SK-N-MC (cell line): ENCODE measurements at regions not wholly inside any gene's neighbourhood (a gene's known extent, or its start where the extent isn't known, plus 50 kb on each side); places are given as distances from the start of the nearest gene placed in this dataset.

Experiments used
- DNase-seq: peaks from one replicate; pipeline ENCODE4 v3.0.0-alpha.2; 2011; ENCODE audit warnings: low read depth, low spot score
- H3K27ac ChIP-seq: fragments of 200-600 bp; sonication (generic); 2 replicates; pipeline ENCODE4 v1.5.1; 2016; ENCODE audit warnings: mixed run types
- H3K36me3 ChIP-seq: fragments of 200-600 bp; sonication (generic); 2 replicates; pipeline ENCODE4 v1.6.1; 2017; ENCODE audit warnings: antibody characterized with exemption, low read length, mixed read lengths; ENCODE audit not compliant: insufficient read depth
- H3K4me3 ChIP-seq: fragments of 200-600 bp; sonication (generic); 2 replicates; pipeline ENCODE4 v1.5.1; 2016
- H3K9ac ChIP-seq: fragments of 200-600 bp; sonication (generic); 2 replicates; pipeline ENCODE4 v1.8.0; 2017; ENCODE audit warnings: mixed run types, mixed read lengths; ENCODE audit not compliant: insufficient read length
- H3K9me3 ChIP-seq: fragments of 200-600 bp; sonication (generic); 2 replicates; pipeline ENCODE4 v1.6.1; 2017; ENCODE audit warnings: low read depth, mild to moderate bottlenecking, antibody characterized with exemption, low read length, moderate library complexity, mixed read lengths
- EZH2 ChIP-seq: fragments of 200-600 bp; sonication (generic); IDR thresholded peaks from one replicate; pipeline ENCODE4 v1.6.1; 2017; ENCODE audit warnings: antibody characterized with exemption
- FOXP2 ChIP-seq: optimal IDR thresholded peaks from 2 replicates; pipeline ENCODE3; 2011; ENCODE audit warnings: mild to moderate bottlenecking, moderate library complexity; ENCODE audit not compliant: insufficient read depth; ENCODE audit errors: extremely low read length, control extremely low read depth
- POLR2AphosphoS5 ChIP-seq: IDR thresholded peaks from 2 replicates; pipeline ENCODE4 v1.6.1; 2012; ENCODE audit warnings: mild to moderate bottlenecking, low read depth, low read length, borderline replicate concordance

GRCh38 chr17:62860962-62861873, 53.1 kb upstream of the MARCHF10 start:
- no peak overlapping the region for H3K9ac ChIP-seq
- H3K27ac ChIP-seq = no peak overlapping the region
- no peaks in the 10 kb centered on the region for H3K36me3 ChIP-seq
- no peak for TF ChIP-seq FOXP2
- no peak for TF ChIP-seq POLR2AphosphoS5
- TF ChIP-seq EZH2 = no peak
- no peak for DNase-seq
- no peak overlapping the region for H3K4me3 ChIP-seq
- H3K9me3 ChIP-seq = no peaks in the 10 kb centered on the region

- H3K27ac ChIP-seq = no peak overlapping the region
- no peaks in the 10 kb centered on the region for H3K9me3 ChIP-seq
- no peak for DNase-seq
- no peak overlapping the region for H3K4me3 ChIP-seq
- TF ChIP-seq POLR2AphosphoS5 (no peak), FOXP2 (no peak), EZH2 (no peak)
- H3K9ac ChIP-seq = no peak overlapping the region
- no peaks in the 10 kb centered on the region for H3K36me3 ChIP-seq
Measured at GRCh38 chr17:62859146-62859545, 51.0 kb upstream of the MARCHF10 start.
